Stimulated activated CD4-positive, alpha-beta T cell treated with anti-CD3 and anti-CD28 coated beads, Interleukin-12 subunit alpha, Interleukin-12 subunit beta, amount 100 ng/mL, for 24 hours (primary cell): ENCODE measurements at regions not wholly inside any gene's neighbourhood (a gene's known extent, or its start where the extent isn't known, plus 50 kb on each side); places are given as distances from the start of the nearest gene placed in this dataset.

Experiments used
- DNase-seq, 2 experiments: peaks; one replicate each; pipeline ENCODE4 v3.0.0-alpha.2; 2020; ENCODE audit warnings: low read depth in 2 of 2

GRCh38 chr11:25958045-25958444 lies 373.9 kb upstream of the ANO3 start:
- DNase-seq = no peak

GRCh38 chr11:25961539-25961938 lies 370.4 kb upstream of the ANO3 start:
- no peak for DNase-seq

GRCh38 chr11:25970726-25971508 lies 361.0 kb upstream of the ANO3 start:
- DNase-seq = no peak

GRCh38 chr11:25980091-25980490 lies 351.8 kb upstream of the ANO3 start:
- DNase-seq = no peak

- no peak for DNase-seq
These were observed 349.9 kb upstream of the ANO3 start for GRCh38 chr11:25981998-25982397.

- no peak for DNase-seq
These were observed 348.6 kb upstream of the ANO3 start for GRCh38 chr11:25983280-25983679.

GRCh38 chr11:25988178-25988577 lies 343.8 kb upstream of the ANO3 start:
- no peak for DNase-seq

GRCh38 chr11:25990406-25990805 lies 341.5 kb upstream of the ANO3 start:
- DNase-seq = no peak

GRCh38 chr11:25991476-25991875 lies 340.5 kb upstream of the ANO3 start:
- DNase-seq = no peak

- DNase-seq = no peak
These were observed 339.6 kb upstream of the ANO3 start for GRCh38 chr11:25992294-25992693.

- no peak for DNase-seq
These were observed 338.9 kb upstream of the ANO3 start for GRCh38 chr11:25993016-25993415.

GRCh38 chr11:26011474-26011873 lies 320.5 kb upstream of the ANO3 start:
- DNase-seq = no peak

- DNase-seq = no peak
These were observed 317.3 kb upstream of the ANO3 start for GRCh38 chr11:26014456-26015115.

- no peak for DNase-seq
These were observed 314.5 kb upstream of the ANO3 start for GRCh38 chr11:26017322-26017860.

- DNase-seq = no peak
These were observed 314.0 kb upstream of the ANO3 start for GRCh38 chr11:26017903-26018302.

- no peak for DNase-seq
These were observed 313.6 kb upstream of the ANO3 start for GRCh38 chr11:26018336-26018735.

GRCh38 chr11:26019386-26019785 lies 312.5 kb upstream of the ANO3 start:
- DNase-seq = no peak

GRCh38 chr11:26021017-26021416 lies 310.9 kb upstream of the ANO3 start:
- no peak for DNase-seq

GRCh38 chr11:26023057-26023456 lies 308.9 kb upstream of the ANO3 start:
- no peak for DNase-seq

- DNase-seq = no peak
These were observed 306.3 kb upstream of the ANO3 start for GRCh38 chr11:26025676-26026075.

GRCh38 chr11:26026078-26026477 lies 305.9 kb upstream of the ANO3 start:
- no peak for DNase-seq

GRCh38 chr11:26027887-26028286 lies 304.0 kb upstream of the ANO3 start:
- DNase-seq = no peak

- DNase-seq = no peak
These were observed 303.5 kb upstream of the ANO3 start for GRCh38 chr11:26028393-26028911.
